T-helper 2 cell treated with Interferon-gamma antibody and Interleukin-4, amounts not matched to agents 100 ng/mL and 5 ng/mL, for 36 hours (primary cell): ENCODE measurements at regions not wholly inside any gene's neighbourhood (a gene's known extent, or its start where the extent isn't known, plus 50 kb on each side); places are given as distances from the start of the nearest gene placed in this dataset.

Experiments used
- intact Hi-C: fragments of 100-400 bp; cut with micrococcal nuclease; formaldehyde crosslinking; loops from one replicate; pipeline ENCODE4 v1.15.1; 2023

- intact Hi-C loops: no loop called here
Measured at GRCh38 chrX:49773993-49774392, 55.1 kb upstream of the PAGE4 start.

DNA sequence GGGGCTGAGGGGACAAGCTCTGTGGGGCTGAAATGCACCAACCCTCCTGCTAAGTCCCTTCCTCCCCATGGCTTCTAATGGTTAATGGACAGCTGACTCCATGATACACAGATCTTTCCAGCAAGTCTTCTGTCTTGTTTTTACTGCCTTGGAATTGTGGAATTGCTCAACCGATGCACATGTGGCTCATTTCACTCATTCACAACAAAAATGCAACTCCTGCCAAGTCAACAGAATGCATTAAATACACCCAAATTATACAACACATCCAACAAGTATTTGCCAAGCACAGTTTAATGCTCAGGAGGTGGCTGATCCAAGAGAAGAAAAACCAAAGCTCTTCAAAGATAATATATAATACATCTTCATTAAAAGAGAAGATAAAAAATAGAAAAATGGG lies 61.9 kb upstream of the PAGE4 start:
- intact Hi-C loops: no loop called here

DNA sequence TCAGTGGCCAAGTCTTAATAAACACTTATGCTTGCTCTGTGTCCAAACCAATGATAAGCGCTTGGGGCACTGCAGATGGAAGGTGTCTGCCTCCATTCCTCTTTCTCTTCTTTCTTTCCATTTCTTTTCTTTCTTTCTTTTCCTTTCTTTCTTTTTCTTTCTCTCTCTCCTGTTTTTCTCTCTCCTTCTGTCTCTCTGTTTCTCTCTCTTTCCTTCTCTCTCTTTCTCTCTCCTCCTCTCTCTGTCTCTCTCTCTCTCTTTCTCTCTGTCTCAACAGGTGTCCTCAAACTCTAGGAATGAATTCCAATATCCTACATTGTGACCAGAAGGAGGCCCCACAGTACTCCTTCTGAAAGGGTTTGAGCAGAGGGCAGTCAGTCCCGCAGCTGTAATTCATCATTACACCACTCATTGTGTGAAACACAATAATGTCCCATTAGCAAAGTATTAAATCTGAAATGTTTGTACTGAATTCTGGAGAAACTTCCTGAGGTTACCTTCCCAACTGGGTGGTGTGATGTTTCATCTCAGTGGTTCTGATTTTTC lies 66.5 kb upstream of the PAGE1 start:
- intact Hi-C loops: no loop called here

- intact Hi-C loops: no loop called here
Measured at GRCh38 chrX:49761481-49761880, 65.7 kb upstream of the PAGE1 start.

GRCh38 chrX:49760290-49760890 lies 64.6 kb upstream of the PAGE1 start:
- intact Hi-C loops: no loop called here

- intact Hi-C loops: no loop called here
Measured at GRCh38 chrX:49756692-49757091, 60.9 kb upstream of the PAGE1 start.

- intact Hi-C loops: loop anchor here (5.0 kb wide), 1 partner anchor 562 kb away; no protein-coding TSS in a partner anchor
Measured at GRCh38 chrX:49754233-49754857, 58.6 kb upstream of the PAGE1 start.

DNA sequence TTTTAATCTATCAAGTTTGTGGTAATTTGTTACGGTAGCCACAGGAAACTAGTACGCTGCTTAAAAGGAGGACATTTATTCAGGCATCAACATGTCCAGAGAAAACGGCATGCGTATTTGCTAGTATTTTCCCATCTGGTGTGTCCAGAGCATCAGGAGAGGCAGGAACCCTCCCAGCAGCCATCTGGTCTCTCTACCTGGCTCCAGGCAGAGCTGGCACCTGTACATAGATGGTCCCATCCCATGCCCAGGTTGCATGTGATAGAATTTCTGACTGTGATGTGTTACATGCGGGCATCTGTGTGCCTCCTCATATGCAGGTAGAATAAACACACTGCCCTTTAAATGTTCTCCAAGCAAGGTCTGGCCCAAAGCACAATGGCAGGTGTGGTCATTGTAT lies 57.9 kb upstream of the PAGE1 start:
- intact Hi-C loops: loop anchor here (5.0 kb wide), 1 partner anchor 561 kb away; no protein-coding TSS in a partner anchor

- intact Hi-C loops: no loop called here
Measured at GRCh38 chrX:49748211-49748956, 52.6 kb upstream of the PAGE1 start.

- intact Hi-C loops: no loop called here
Measured at GRCh38 chrX:49746306-49746705, 50.5 kb upstream of the PAGE1 start.
